BLaER1 (cell line): ENCODE measurements at regions not wholly inside any gene's neighbourhood (a gene's known extent, or its start where the extent isn't known, plus 50 kb on each side); places are given as distances from the start of the nearest gene placed in this dataset.

ENCODE experiments used
- H3K27ac ChIP-seq: shearing (Covaris generic); formaldehyde crosslinking; 2 replicates; pipeline ENCODE4 v1.8.1; 2022
- H3K27me3 ChIP-seq: shearing (Covaris generic); formaldehyde crosslinking; 2 replicates; pipeline ENCODE4 v1.8.1; 2022
- H3K36me3 ChIP-seq: shearing (Covaris generic); formaldehyde crosslinking; 2 replicates; pipeline ENCODE4 v1.8.1; 2022
- H3K4me1 ChIP-seq: shearing (Covaris generic); formaldehyde crosslinking; 2 replicates; pipeline ENCODE4 v1.8.1; 2022
- H3K4me2 ChIP-seq: shearing (Covaris generic); formaldehyde crosslinking; 2 replicates; pipeline ENCODE4 v1.8.1; 2022
- H3K4me3 ChIP-seq: shearing (Covaris generic); formaldehyde crosslinking; 2 replicates; pipeline ENCODE4 v1.8.1; 2022
- H3K9ac ChIP-seq: shearing (Covaris generic); formaldehyde crosslinking; 2 replicates; pipeline ENCODE4 v1.8.1; 2022
- H3K9me3 ChIP-seq: shearing (Covaris generic); formaldehyde crosslinking; 2 replicates; pipeline ENCODE4 v1.8.1; 2022
- H4K20me1 ChIP-seq: shearing (Covaris generic); formaldehyde crosslinking; 2 replicates; pipeline ENCODE4 v1.8.1; 2022
- Cebpa-rat ChIP-seq: shearing (Covaris generic); IDR thresholded peaks from 2 replicates; pipeline ENCODE4 v1.8.1; 2022

GRCh38 chr4:179738822-179739221, 2296.6 kb upstream of the AGA start:
- Histone ChIP-seq H3K9me3 (no peaks in the 10 kb centered on the region), H3K4me1 (no peaks in the 10 kb centered on the region), H4K20me1 (no peaks in the 10 kb centered on the region), H3K9ac (no peak overlapping the region), H3K27me3 (no peaks in the 10 kb centered on the region), H3K4me2 (no peak overlapping the region), H3K27ac (no peak overlapping the region), H3K4me3 (no peak overlapping the region), H3K36me3 (no peaks in the 10 kb centered on the region)
- TF ChIP-seq Cebpa-rat = no peak

GRCh38 chr4:179747218-179747910, 2305.1 kb upstream of the AGA start:
- Histone ChIP-seq H3K36me3 (no peaks in the 10 kb centered on the region), H3K27me3 (no peaks in the 10 kb centered on the region), H3K4me3 (no peak overlapping the region), H3K4me1 (no peaks in the 10 kb centered on the region), H3K9me3 (no peaks in the 10 kb centered on the region), H4K20me1 (no peaks in the 10 kb centered on the region), H3K4me2 (no peak overlapping the region), H3K9ac (no peak overlapping the region), H3K27ac (no peak overlapping the region)
- TF ChIP-seq Cebpa-rat = no peak

GRCh38 chr4:179748837-179749236, 2306.6 kb upstream of the AGA start:
- Histone ChIP-seq H3K27ac (no peak overlapping the region), H3K4me2 (no peak overlapping the region), H3K36me3 (no peaks in the 10 kb centered on the region), H3K9me3 (no peaks in the 10 kb centered on the region), H3K4me3 (no peak overlapping the region), H4K20me1 (no peaks in the 10 kb centered on the region), H3K4me1 (no peaks in the 10 kb centered on the region), H3K27me3 (no peaks in the 10 kb centered on the region), H3K9ac (no peak overlapping the region)
- TF ChIP-seq Cebpa-rat = no peak

GRCh38 chr4:179750374-179750773, 2308.1 kb upstream of the AGA start:
- Histone ChIP-seq H4K20me1 (no peaks in the 10 kb centered on the region), H3K4me1 (no peaks in the 10 kb centered on the region), H3K9me3 (no peaks in the 10 kb centered on the region), H3K4me2 (no peak overlapping the region), H3K27ac (no peak overlapping the region), H3K36me3 (no peaks in the 10 kb centered on the region), H3K9ac (no peak overlapping the region), H3K27me3 (no peaks in the 10 kb centered on the region), H3K4me3 (no peak overlapping the region)
- no peak for TF ChIP-seq Cebpa-rat

GRCh38 chr4:179751669-179752068, 2309.4 kb upstream of the AGA start:
- no peak for TF ChIP-seq Cebpa-rat
- no peaks in the 10 kb centered on the region for H3K36me3 ChIP-seq
- H3K27ac ChIP-seq = no peak overlapping the region
- H3K9me3 ChIP-seq = no peaks in the 10 kb centered on the region
- H3K4me3 ChIP-seq = no peak overlapping the region
- H3K4me1 ChIP-seq = no peaks in the 10 kb centered on the region
- H4K20me1 ChIP-seq = no peaks in the 10 kb centered on the region
- H3K4me2 ChIP-seq = no peak overlapping the region
- no peak overlapping the region for H3K9ac ChIP-seq
- H3K27me3 ChIP-seq = no peaks in the 10 kb centered on the region

- H4K20me1 ChIP-seq = no peaks in the 10 kb centered on the region
- H3K36me3 ChIP-seq = no peaks in the 10 kb centered on the region
- no peak overlapping the region for H3K27ac ChIP-seq
- no peaks in the 10 kb centered on the region for H3K27me3 ChIP-seq
- H3K4me2 ChIP-seq = no peak overlapping the region
- TF ChIP-seq Cebpa-rat = no peak
- H3K9me3 ChIP-seq = no peaks in the 10 kb centered on the region
- no peaks in the 10 kb centered on the region for H3K4me1 ChIP-seq
- H3K4me3 ChIP-seq = no peak overlapping the region
- no peak overlapping the region for H3K9ac ChIP-seq
Measured at GRCh38 chr4:179755322-179755721, 2313.1 kb upstream of the AGA start.

- no peaks in the 10 kb centered on the region for H4K20me1 ChIP-seq
- no peak overlapping the region for H3K4me3 ChIP-seq
- no peak overlapping the region for H3K27ac ChIP-seq
- TF ChIP-seq Cebpa-rat = no peak
- H3K27me3 ChIP-seq = no peaks in the 10 kb centered on the region
- H3K36me3 ChIP-seq = no peaks in the 10 kb centered on the region
- H3K4me1 ChIP-seq = no peaks in the 10 kb centered on the region
- no peak overlapping the region for H3K9ac ChIP-seq
- peaks cover 6% of the 10 kb centered on the region; the same call in 1 of the 2 replicates for H3K9me3 ChIP-seq
- no peak overlapping the region for H3K4me2 ChIP-seq
Measured at GRCh38 chr4:179757641-179758040, 2315.4 kb upstream of the AGA start.

- no peak overlapping the region for H3K27ac ChIP-seq
Measured at GRCh38 chr4:179762840-179763239, 2320.6 kb upstream of the AGA start.

GRCh38 chr4:179766938-179767337, 2324.7 kb upstream of the AGA start:
- no peaks in the 10 kb centered on the region for H3K36me3 ChIP-seq
- H3K4me2 ChIP-seq = no peak overlapping the region
- peaks cover 8% of the 10 kb centered on the region; the same call in 1 of the 2 replicates for H3K9me3 ChIP-seq
- no peaks in the 10 kb centered on the region for H4K20me1 ChIP-seq
- TF ChIP-seq Cebpa-rat = no peak
- no peak overlapping the region for H3K9ac ChIP-seq
- H3K27ac ChIP-seq = no peak overlapping the region
- no peaks in the 10 kb centered on the region for H3K4me1 ChIP-seq
- no peak overlapping the region for H3K4me3 ChIP-seq
- no peaks in the 10 kb centered on the region for H3K27me3 ChIP-seq

More at GRCh38 chr4:179762840-179763239, 2320.6 kb upstream of the AGA start:
- Histone ChIP-seq H3K4me3 (no peak overlapping the region), H4K20me1 (no peaks in the 10 kb centered on the region), H3K4me1 (no peaks in the 10 kb centered on the region), H3K27me3 (no peaks in the 10 kb centered on the region), H3K4me2 (no peak overlapping the region), H3K9ac (no peak overlapping the region), H3K9me3 (peaks cover 8% of the 10 kb centered on the region; the same call in 1 of the 2 replicates), H3K36me3 (no peaks in the 10 kb centered on the region)
- no peak for TF ChIP-seq Cebpa-rat

- Histone ChIP-seq H3K9ac (no peak overlapping the region), H3K27me3 (no peaks in the 10 kb centered on the region), H3K4me3 (no peak overlapping the region), H4K20me1 (no peaks in the 10 kb centered on the region), H3K4me1 (no peaks in the 10 kb centered on the region), H3K36me3 (no peaks in the 10 kb centered on the region), H3K9me3 (no peaks in the 10 kb centered on the region), H3K4me2 (no peak overlapping the region), H3K27ac (no peak overlapping the region)
- no peak for TF ChIP-seq Cebpa-rat
Measured at GRCh38 chr4:179768996-179769395, 2326.8 kb upstream of the AGA start.

GRCh38 chr4:179797738-179798137, 2355.5 kb upstream of the AGA start:
- H3K9ac ChIP-seq = no peak overlapping the region
- TF ChIP-seq Cebpa-rat = no peak
- H3K4me1 ChIP-seq = no peaks in the 10 kb centered on the region
- no peaks in the 10 kb centered on the region for H3K9me3 ChIP-seq
- H4K20me1 ChIP-seq = no peaks in the 10 kb centered on the region
- no peak overlapping the region for H3K4me2 ChIP-seq
- H3K4me3 ChIP-seq = no peak overlapping the region
- no peaks in the 10 kb centered on the region for H3K27me3 ChIP-seq
- no peak overlapping the region for H3K27ac ChIP-seq
- H3K36me3 ChIP-seq = no peaks in the 10 kb centered on the region
